MV-4-11 (cell line): ENCODE measurements at regions not wholly inside any gene's neighbourhood (a gene's known extent, or its start where the extent isn't known, plus 50 kb on each side); places are given as distances from the start of the nearest gene placed in this dataset.
"Not testable (repeated sequence)": the region's sequence is repeated elsewhere in the genome, so short reads cannot be mapped to it uniquely, and the experiment has no call there.

Experiments used
- DNase-seq: peaks from one replicate; lab custom pipeline; 2025; lab: John Stamatoyannopoulos, UW

DNA sequence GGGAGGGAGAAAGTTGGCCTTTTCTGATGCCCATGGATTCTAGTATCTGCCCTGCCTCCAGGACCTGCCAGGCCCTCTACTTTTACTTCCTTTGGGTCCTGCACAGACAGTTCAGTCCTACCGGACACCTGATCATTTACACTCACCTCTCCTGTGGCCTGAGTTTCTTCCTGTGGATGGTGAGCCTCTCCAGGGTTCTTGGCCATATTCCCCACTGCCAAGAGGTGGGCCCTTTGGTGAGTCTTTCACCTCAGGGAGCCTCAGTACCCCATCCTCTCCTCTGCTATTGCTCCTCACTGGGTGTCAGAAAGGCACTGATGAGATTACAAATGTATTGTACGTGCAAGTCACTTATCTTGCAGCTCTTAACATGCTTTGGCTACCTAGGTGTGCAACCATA, 81.4 kb upstream of the ETV3 start:
- DNase-seq: no peak

DNA sequence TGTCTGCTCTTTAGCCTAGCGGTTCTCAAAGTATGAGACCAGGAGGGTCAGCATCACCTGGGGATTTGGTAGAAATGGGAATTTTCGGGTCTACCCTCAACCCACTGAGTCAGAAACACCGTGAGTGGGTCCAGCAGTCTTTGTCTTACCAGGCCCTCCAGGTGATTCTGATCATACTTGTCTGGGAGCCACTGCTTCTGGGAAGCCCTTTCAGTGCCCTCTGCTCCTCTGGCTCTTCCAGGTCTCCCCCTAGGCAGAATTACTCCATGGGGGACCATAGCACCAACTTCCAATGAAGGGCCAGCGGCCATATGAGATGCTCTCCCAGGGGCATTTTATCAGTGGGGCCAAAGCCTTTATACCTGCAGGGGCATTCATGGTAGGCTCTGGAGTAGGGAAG, 81.0 kb upstream of the ETV3 start:
- no peak for DNase-seq

DNA sequence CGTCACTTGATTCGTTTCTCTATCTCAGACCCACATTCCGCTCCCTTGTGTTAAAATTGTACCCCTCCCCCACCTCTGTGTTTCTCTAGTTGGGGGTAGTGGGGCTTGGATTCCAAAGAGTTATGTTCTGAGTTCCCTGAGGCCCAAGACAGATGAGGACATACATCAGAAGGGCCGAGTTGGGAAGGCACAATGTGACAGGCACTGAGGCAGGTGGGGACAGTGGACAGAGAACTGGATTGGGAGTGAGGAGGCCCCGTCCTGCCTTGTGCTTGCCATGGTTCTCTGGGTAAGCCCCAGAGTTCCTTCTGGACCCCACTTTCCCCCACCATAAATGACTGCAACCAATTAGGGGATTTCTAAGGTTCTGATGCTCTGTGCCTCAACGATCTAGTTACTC, 80.5 kb upstream of the ETV3 start:
- DNase-seq: no peak

GRCh38 chr1:157217486-157217885, 79.3 kb upstream of the ETV3 start:
- DNase-seq: no peak

- no peak for DNase-seq
These were observed 75.6 kb upstream of the ETV3 start for GRCh38 chr1:157213836-157214235.

DNA sequence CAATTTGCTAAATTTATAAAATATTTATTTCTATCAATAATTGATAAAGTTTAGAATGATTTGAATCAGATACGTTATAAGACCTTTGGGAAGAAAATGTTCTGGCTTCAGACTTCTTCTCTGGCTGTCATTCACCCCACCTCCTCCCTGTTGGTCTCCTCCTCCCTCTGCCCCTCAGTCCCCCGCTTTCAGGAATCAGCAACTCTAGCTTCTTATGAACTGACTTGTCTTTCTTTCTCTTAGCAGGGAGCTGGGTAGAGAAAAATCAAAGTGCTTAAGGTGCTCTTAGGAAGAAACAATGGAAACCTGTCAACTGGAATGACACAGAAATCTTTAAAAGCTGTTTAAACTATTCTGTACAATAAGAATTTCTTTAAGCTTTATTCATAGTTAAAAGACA, 71.3 kb upstream of the ETV3 start:
- no peak for DNase-seq

DNA sequence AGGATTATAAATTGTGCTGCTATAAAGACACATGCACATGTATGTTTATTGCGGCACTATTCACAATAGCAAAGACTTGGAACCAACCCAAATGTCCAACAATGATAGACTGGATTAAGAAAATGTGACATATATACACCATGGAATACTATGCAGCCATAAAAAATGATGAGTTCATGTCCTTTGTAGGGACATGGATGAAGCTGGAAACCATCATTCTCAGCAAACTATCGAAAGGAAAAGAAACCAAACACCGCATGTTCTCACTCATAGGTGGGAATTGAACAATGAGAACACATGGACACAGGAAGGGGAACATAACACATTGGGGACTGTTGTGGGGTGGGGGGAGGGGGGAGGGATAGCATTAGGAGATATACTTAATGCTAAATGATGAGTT, 67.8 kb upstream of the ETV3 start:
- not testable (repeated sequence) for DNase-seq

DNA sequence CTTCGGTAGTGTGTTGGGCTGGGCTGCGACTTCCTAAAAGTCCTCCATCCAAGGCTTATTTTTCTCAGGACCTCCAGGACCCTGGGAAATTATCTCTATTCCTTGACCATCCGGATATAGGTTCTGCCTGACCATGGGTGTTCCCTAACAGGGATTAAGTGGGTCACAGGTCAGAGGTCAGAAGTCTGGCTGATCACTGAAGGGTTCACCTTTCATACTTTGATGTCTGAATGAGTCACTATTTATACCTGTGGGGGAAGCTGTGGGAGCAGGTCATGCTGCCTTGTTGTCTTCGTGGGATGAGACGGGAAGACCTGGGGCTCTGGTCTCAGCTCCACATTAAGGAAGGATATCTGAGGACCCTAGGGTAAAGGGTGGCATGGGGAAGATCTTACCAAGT, 65.0 kb upstream of the ETV3 start:
- DNase-seq: no peak

DNA sequence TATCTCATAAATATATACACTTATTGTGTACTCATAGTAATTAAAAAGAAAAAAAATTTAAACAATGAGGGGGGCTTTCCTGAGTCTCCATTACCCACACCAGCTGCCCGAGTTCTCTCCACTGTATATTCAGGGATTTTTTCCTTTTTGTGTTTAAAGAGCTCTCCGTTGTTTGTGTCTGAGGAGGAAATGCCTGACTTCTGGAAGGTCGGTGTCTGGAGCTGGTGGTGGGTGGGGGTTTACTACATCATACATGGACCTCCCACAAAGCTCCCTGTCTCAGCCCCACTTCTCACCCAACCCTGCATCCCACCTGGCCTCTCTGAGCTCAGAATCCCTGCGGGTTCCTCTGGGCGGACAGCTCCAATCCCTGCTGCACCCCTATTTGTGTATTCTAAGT, 64.1 kb upstream of the ETV3 start:
- DNase-seq: no peak

DNA sequence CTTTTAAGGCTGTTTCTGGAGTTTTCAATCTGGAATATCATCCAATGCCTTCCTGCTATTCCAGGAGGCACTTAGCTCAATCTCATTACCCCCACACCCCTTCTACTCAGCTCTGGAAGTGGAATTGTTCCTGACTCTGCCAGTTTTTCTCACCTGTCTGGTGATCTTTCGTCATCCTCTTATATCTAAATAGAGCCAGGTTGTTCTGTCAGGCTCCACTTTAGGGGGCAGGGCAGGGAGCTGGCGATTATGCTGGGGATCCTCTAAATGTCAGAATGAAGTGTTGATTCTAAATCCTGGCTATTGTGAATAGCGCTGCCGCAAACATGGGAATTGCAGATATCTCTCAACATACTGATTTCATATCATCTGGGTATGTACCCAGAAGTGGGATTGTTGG, 63.6 kb upstream of the ETV3 start:
- no peak for DNase-seq

DNA sequence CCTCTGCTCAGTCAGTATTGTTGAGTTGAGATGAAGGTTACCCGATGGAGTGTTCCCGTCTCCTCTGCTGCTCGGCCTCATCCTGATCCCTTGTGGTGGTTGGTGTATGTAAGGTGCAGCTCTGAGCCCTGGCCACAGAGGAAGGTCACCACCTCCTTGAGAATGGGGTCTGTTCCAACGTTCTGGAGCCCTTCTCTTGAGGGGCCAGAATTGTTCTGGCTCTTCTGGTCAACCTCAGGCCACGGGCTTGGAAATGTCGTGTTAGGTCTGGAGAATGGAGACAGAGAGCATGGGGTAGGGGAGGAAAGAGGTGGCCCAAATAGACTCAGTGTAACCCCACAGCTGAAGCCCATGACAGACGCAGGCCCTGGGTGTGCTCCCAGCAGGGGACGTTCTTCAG, 62.3 kb upstream of the ETV3 start:
- DNase-seq: no peak

DNA sequence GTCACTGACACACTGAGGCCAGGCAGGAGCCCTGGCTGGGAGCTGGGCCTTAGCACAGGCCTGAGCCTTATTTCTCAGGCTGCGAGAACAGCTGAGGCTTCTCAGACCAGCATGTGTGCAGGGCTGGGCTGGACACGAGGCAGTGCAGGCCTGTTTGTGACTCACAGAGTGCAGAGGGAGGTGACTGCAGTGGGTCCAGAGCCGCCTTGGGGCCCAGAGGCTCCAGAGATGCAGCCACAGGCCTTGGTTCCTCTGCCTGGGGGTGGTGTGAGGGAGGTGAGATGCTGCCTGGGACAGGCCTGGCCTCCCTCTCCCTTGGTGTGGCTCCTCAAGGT, 61.2 kb upstream of the ETV3 start:
- no peak for DNase-seq

DNA sequence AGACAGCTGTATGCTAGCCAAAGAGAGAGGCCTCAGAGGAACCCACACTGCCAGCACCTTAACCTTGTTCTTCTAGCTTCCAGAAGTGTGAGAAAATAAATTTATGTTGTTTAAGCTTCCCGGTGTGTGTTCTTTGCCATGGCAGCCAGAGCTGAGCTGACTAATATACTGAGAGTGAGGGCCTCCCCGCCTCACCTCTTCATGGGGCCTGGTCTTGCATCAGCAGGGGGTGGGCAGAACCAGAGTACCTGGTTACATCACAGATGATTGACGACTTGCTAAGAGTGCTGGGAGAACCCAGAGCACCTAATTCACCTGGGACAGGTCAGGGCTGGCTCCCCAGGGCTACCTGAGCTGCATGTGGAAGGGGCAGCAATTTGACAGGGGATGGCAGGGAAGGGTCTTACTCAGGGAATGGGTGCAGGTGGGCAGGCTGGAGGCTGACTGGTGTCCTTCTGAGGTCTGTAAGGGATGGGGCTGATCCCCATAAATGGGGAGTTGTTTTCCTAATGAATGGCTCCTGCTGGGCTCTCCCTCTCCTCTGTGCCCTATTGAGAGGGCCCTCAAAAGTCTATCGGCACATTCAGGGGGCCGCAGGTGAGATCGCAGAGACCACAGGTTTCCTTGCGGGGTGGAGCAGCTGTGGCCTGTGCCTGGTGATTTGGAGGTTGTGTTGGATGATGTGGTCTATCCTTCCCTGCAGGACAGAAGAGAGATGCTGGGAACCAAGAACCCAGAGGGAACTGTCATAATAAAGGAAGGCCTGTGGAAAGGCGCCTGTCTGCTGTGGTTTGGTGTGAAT, 60.6 kb upstream of the ETV3 start:
- no peak for DNase-seq

- DNase-seq: no peak
These were observed 59.8 kb upstream of the ETV3 start for GRCh38 chr1:157197906-157198435.

- DNase-seq: not testable (repeated sequence)
These were observed 58.7 kb upstream of the ETV3 start for GRCh38 chr1:157196670-157197456.

- no peak for DNase-seq
These were observed 58.0 kb upstream of the ETV3 start for GRCh38 chr1:157196245-157196543.

- DNase-seq: no peak
These were observed 57.5 kb upstream of the ETV3 start for GRCh38 chr1:157195521-157196244.

- no peak for DNase-seq
These were observed 56.7 kb upstream of the ETV3 start for GRCh38 chr1:157194731-157195520.

DNA sequence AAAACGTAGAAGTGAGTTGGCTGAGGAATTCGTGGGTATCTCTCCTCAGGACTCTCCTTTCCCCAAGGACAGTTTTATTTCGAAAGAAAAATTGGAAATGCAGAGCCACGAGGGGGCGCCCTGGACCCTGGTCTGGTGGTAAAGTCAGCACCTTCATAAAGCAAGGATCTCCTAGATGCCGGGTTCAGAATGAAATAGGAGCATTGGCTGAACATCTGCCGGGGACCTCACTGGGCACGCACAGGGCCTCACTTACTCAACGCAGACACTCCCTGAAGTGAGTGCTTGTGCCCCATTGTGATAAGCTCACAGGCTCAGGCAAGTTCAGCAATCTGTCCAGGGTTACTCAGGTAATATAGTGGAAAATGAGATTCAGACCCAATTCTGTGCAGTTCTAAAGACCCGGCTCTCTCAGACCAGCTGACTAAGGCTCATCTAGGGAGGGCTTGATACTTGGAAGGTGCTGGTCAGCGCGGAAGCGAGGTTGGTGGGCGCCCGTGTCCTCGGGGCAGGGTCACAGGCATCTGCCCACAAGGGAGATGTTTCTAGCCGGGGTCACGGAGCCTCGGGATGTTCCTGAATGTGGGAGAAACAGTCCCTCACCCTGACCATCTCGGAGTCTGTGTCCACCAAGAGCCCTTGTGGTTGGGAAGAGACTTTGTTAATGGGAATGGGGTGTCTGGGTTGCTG, 55.7 kb upstream of the ETV3 start:
- peak; percentile 15 for DNase-seq

GRCh38 chr1:157193219-157193618, 55.0 kb upstream of the ETV3 start:
- DNase-seq: no peak
